Endothelial cell of umbilical vein (primary cell): ENCODE measurements at regions not wholly inside any gene's neighbourhood (a gene's known extent, or its start where the extent isn't known, plus 50 kb on each side); places are given as distances from the start of the nearest gene placed in this dataset.

Source experiments
- BruUV-seq: library from RNA; stranded (reverse); fragments of 400-500 nt; replicated peaks from 2 replicates; lab custom pipeline; 2021; lab: Mats Ljungman, UMichigan
- CTCF ChIA-PET: fragments of 300-600, 350-600 bp; sonication (Branson Sonifier 250); formaldehyde crosslinking; loops from one replicate; lab custom pipeline; 2021; ENCODE audit warnings: antibody characterized with exemption, inconsistent platforms; lab: Charles Lee
- POLR2A ChIA-PET: fragments of 300-600, 350-600 bp; sonication (Branson Sonifier 250); formaldehyde crosslinking; loops from one replicate; lab custom pipeline; 2021; ENCODE audit warnings: antibody characterized with exemption, inconsistent platforms; lab: Charles Lee
- DNase-seq: peaks from one replicate; pipeline ENCODE4 v3.0.0-alpha.2; 2011; ENCODE audit warnings: low read depth, low spot score
- FAIRE-seq: peaks from 2 replicates; lab custom pipeline; 2011; peaks lifted over from hg19 to GRCh38; lab: Jason Lieb, UNC
- H2AFZ ChIP-seq: 2 replicates; pipeline ENCODE4 v1.6.0; 2012; ENCODE audit warnings: low read depth, low read length, control low read depth, inconsistent platforms
- H3K27ac ChIP-seq: 2 replicates; pipeline ENCODE4 v1.5.1; 2011; ENCODE audit warnings: low read depth, mild to moderate bottlenecking, control low read depth, low read length, moderate library complexity; ENCODE audit not compliant: insufficient read depth
- H3K27me3 ChIP-seq, 2 experiments: 2 replicates each; pipeline versions ENCODE4 v1.6.0 to v1.6.1; 2011; ENCODE audit warnings: low read length in 2 of 2, mixed read lengths in 1 of 2; ENCODE audit not compliant: control insufficient read depth in 2 of 2, insufficient read depth in 2 of 2
- H3K36me3 ChIP-seq, 2 experiments: 2 replicates in 1 of 2; 3 replicates in 1 of 2; pipeline ENCODE4 v1.5.1; 2011; ENCODE audit warnings: low read length in 2 of 2, mild to moderate bottlenecking in 1 of 2, moderate library complexity in 1 of 2; ENCODE audit not compliant: control insufficient read depth in 2 of 2, insufficient read depth in 2 of 2; ENCODE audit errors: extremely low read depth in 1 of 2
- H3K4me1 ChIP-seq: 3 replicates; pipeline ENCODE4 v1.5.1; 2011; ENCODE audit warnings: mild to moderate bottlenecking, low read length; ENCODE audit not compliant: control insufficient read depth, insufficient read depth; ENCODE audit errors: extremely low read depth
- H3K4me2 ChIP-seq: 2 replicates; pipeline ENCODE4 v1.6.1; 2011; ENCODE audit warnings: low read length, control low read depth, mixed read lengths; ENCODE audit not compliant: insufficient read depth
- H3K4me3 ChIP-seq, 3 experiments: fragments of 200-600 bp in 1 of 3; sonication (generic), shearing (Covaris generic) in 1 of 3; replicated peaks in 1 of 3; 2 replicates each; pipeline ENCODE4 v1.5.1; 2011 to 2016; ENCODE audit warnings: control low read depth in 3 of 3, low read length in 3 of 3, mild to moderate bottlenecking in 2 of 3, inconsistent platforms in 1 of 3, low read depth in 1 of 3, moderate library complexity in 1 of 3; ENCODE audit not compliant: insufficient read depth in 1 of 3
- H3K79me2 ChIP-seq: 2 replicates; pipeline ENCODE4 v1.6.0; 2012; ENCODE audit warnings: low read length, inconsistent platforms; ENCODE audit not compliant: control insufficient read depth, insufficient read depth
- H3K9ac ChIP-seq: replicated peaks from 2 replicates; pipeline ENCODE3; 2011; ENCODE audit warnings: low read length, control low read depth; ENCODE audit not compliant: insufficient read depth; ENCODE audit errors: extremely low read depth
- H3K9me1 ChIP-seq: replicated peaks from 3 replicates; pipeline ENCODE4 v1.6.0; 2011; ENCODE audit warnings: mild to moderate bottlenecking, low read length; ENCODE audit not compliant: control insufficient read depth, insufficient read depth; ENCODE audit errors: extremely low read depth
- H3K9me3 ChIP-seq: replicated peaks from 2 replicates; pipeline ENCODE4 v1.5.1; 2012; ENCODE audit warnings: low read length, inconsistent platforms; ENCODE audit not compliant: control insufficient read depth, insufficient read depth
- H4K20me1 ChIP-seq: replicated peaks from 2 replicates; pipeline ENCODE3; 2011; ENCODE audit warnings: mild to moderate bottlenecking, low read length; ENCODE audit not compliant: control insufficient read depth, insufficient read depth; ENCODE audit errors: extremely low read depth
- CTCF ChIP-seq, 2 donors: IDR thresholded peaks; 1 replicate in 1 of 2; 2 replicates in 1 of 2; pipeline ENCODE4 v1.5.1; 2011; ENCODE audit warnings: low read length in 2 of 2, mild to moderate bottlenecking in 2 of 2, moderate library complexity in 2 of 2, control low read depth in 1 of 2, inconsistent platforms in 1 of 2, low read depth in 1 of 2; ENCODE audit not compliant: insufficient read depth in 1 of 2; ENCODE audit errors: extremely low read depth in 1 of 2
- EZH2 ChIP-seq: IDR thresholded peaks from 2 replicates; pipeline ENCODE4 v1.6.1; 2012; ENCODE audit warnings: borderline replicate concordance, low read depth, mild to moderate bottlenecking, moderate library complexity, low read length, inconsistent platforms; ENCODE audit not compliant: severe bottlenecking
- FOS ChIP-seq: IDR thresholded peaks from 2 replicates; pipeline ENCODE4 v1.6.1; 2011; ENCODE audit warnings: mild to moderate bottlenecking, low read length, moderate library complexity, borderline replicate concordance; ENCODE audit not compliant: insufficient read depth
- MYC ChIP-seq: IDR thresholded peaks from one replicate; pipeline ENCODE4 v1.6.1; 2011; ENCODE audit warnings: mild to moderate bottlenecking, low read depth, low read length
- dilution Hi-C: fragments of 300-500 bp; cut with MboI; formaldehyde crosslinking; loops from one replicate; pipeline ENCODE4 v1.15.0; 2019; ENCODE audit warnings: low sequenced_read_pairs; ENCODE audit not compliant: extremely low pct_ligation_motif_present
- intact Hi-C: fragments of 100-400 bp; cut with micrococcal nuclease; formaldehyde crosslinking; loops from one replicate; pipeline ENCODE4 v1.10.0; 2022

GRCh38 chr7:153514032-153514431 lies 538.2 kb upstream of the DPP6 start:
- H4K20me1 ChIP-seq, result no peaks in the 10 kb centered on the region
- H3K9me1 ChIP-seq, result no peaks in the 10 kb centered on the region
- H3K9me3 ChIP-seq, result peaks cover 6% of the 10 kb centered on the region
- dilution Hi-C loops, result no loop called here
- H3K4me1 ChIP-seq, result no peaks in the 10 kb centered on the region
- DNase-seq, result no peak
- FAIRE-seq, result no peak
- ChIA-PET CTCF (no interaction called here), POLR2A (no interaction called here)
- intact Hi-C loops, result no loop called here
- H3K79me2 ChIP-seq, result no peaks in the 10 kb centered on the region
- no peak overlapping the region for H3K4me3 ChIP-seq
- H3K4me2 ChIP-seq, result no peak overlapping the region
- H3K36me3 ChIP-seq, result no peaks in the 10 kb centered on the region
- BruUV-seq, result no TSS peak
- no peak overlapping the region for H3K27ac ChIP-seq
- no peaks in the 10 kb centered on the region for H3K27me3 ChIP-seq
- H3K9ac ChIP-seq, result no peak overlapping the region
- H2AFZ ChIP-seq, result no peak overlapping the region
- TF ChIP-seq MYC, result no peak
- no peak for TF ChIP-seq EZH2
- no peak for TF ChIP-seq CTCF (IDR thresholded peaks at IDR 0.05; ENCODE audit: extremely low read depth in 1 of 2, insufficient read depth in 1 of 2, low read depth in 1 of 2, low read length in 2 of 2)

- ChIA-PET CTCF (no interaction called here), POLR2A (no interaction called here)
- H4K20me1 ChIP-seq, result no peaks in the 10 kb centered on the region
- H3K4me1 ChIP-seq, result no peaks in the 10 kb centered on the region
- dilution Hi-C loops (no loop called here), intact Hi-C loops (no loop called here)
- FAIRE-seq, result no peak
- no peaks in the 10 kb centered on the region for H3K36me3 ChIP-seq
- H3K9me3 ChIP-seq, result peaks cover 6% of the 10 kb centered on the region
- no peaks in the 10 kb centered on the region for H3K9me1 ChIP-seq
- H3K4me3 ChIP-seq, result no peak overlapping the region
- no peak overlapping the region for H3K9ac ChIP-seq
- H3K27me3 ChIP-seq, result no peaks in the 10 kb centered on the region
- no peak overlapping the region for H3K4me2 ChIP-seq
- no peak for DNase-seq
- no peaks in the 10 kb centered on the region for H3K79me2 ChIP-seq
- TF ChIP-seq MYC (no peak), FOS (no peak)
- H3K27ac ChIP-seq, result no peak overlapping the region
- no peak overlapping the region for H2AFZ ChIP-seq
- no TSS peak for BruUV-seq
Measured at GRCh38 chr7:153515359-153515758, 536.8 kb upstream of the DPP6 start.
